Ovary (tissue), 3 donors: ENCODE measurements at regions not wholly inside any gene's neighbourhood (a gene's known extent, or its start where the extent isn't known, plus 50 kb on each side); places are given as distances from the start of the nearest gene placed in this dataset.

Experiments used
- CTCF ChIP-seq, 3 donors: fragments of 450-650 bp in 2 of 3; fragments of 200-600 bp in 1 of 3; IDR thresholded peaks; one replicate each; pipeline versions ENCODE4 v1.5.1 to v1.8.0; 2016 to 2022; ENCODE audit warnings: antibody characterized with exemption in 3 of 3, mild to moderate bottlenecking in 1 of 3
- EP300 ChIP-seq: sonication (generic); formaldehyde crosslinking; IDR thresholded peaks from one replicate; pipeline ENCODE4 v1.6.1; 2017; ENCODE audit warnings: antibody characterized with exemption
- POLR2A ChIP-seq: fragments of 450-650 bp; IDR thresholded peaks from one replicate; pipeline ENCODE4 v1.6.1; 2017; ENCODE audit warnings: antibody characterized with exemption, mild to moderate bottlenecking, moderate library complexity
- donor health status: DM: no; HTN: no; CAD: no.

DNA sequence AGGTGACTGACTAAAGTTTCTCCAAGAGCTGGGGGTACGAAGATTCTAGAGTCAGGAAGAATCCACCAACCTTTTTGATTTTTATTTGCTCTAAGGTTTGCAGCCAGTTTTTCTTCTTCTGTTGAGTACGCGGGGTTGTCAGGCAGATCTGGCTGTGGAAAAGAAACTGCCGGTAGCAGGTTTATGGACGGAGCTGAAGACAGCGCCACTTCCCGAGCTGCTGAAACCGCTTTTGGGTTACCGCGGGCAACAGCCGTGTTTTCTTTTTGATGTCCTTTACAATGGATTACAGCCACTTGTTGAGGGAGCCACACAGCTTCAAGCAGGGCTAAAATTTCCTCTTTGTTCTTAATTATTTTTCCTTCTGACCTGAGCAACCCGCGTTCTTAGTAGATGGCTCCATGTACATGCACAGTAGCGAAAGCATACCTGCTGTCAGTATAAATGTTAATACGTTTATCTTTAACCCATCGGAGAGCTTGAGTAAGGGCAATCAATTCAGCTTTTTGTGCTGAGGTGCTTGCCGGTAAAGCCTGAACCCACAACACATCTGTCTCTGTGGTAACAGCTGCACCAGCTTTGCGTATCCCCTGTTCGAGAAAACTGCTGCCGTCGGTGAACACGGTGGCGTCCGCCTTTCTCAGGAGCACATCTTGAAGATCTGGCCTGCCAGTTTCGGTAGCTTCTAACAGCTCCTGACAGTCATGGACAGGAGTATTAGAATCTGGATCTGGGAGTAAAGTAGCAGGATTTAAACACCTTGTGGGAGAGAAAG, 674.3 kb downstream of the TMEM121 start:
- TF ChIP-seq POLR2A (no peak), CTCF (IDR thresholded peaks at IDR 0.05) (no peak), EP300 (no peak)
